Peyer's patch (tissue), 4 donors: ENCODE measurements at regions not wholly inside any gene's neighbourhood (a gene's known extent, or its start where the extent isn't known, plus 50 kb on each side); places are given as distances from the start of the nearest gene placed in this dataset.

Experiments
- CTCF ChIP-seq, 6 experiments: fragments of 450-650 bp in 4 of 6; fragments of 200-600 bp in 2 of 6; sonication (generic) in 1 of 6; IDR thresholded peaks; one replicate each; pipeline ENCODE4 v1.5.1; 2017 to 2019; ENCODE audit warnings: antibody characterized with exemption in 6 of 6, mild to moderate bottlenecking in 3 of 6, moderate library complexity in 1 of 6
- POLR2A ChIP-seq, 2 donors: fragments of 450-650 bp; IDR thresholded peaks; one replicate each; pipeline ENCODE4 v1.5.1; 2017; ENCODE audit warnings: antibody characterized with exemption in 2 of 2, mild to moderate bottlenecking in 2 of 2, moderate library complexity in 2 of 2

- no peak for TF ChIP-seq POLR2A (IDR thresholded peaks at IDR 0.05)
- TF ChIP-seq CTCF (IDR thresholded peaks at IDR 0.05), result no peak
Measured at GRCh38 chr16:31664683-31665482, 137.2 kb downstream of the AHSP start.
